ENCODE measurements at regions not wholly inside any gene's neighbourhood (a gene's known extent, or its start where the extent isn't known, plus 50 kb on each side); places are given as distances from the start of the nearest gene placed in this dataset.

DNA sequence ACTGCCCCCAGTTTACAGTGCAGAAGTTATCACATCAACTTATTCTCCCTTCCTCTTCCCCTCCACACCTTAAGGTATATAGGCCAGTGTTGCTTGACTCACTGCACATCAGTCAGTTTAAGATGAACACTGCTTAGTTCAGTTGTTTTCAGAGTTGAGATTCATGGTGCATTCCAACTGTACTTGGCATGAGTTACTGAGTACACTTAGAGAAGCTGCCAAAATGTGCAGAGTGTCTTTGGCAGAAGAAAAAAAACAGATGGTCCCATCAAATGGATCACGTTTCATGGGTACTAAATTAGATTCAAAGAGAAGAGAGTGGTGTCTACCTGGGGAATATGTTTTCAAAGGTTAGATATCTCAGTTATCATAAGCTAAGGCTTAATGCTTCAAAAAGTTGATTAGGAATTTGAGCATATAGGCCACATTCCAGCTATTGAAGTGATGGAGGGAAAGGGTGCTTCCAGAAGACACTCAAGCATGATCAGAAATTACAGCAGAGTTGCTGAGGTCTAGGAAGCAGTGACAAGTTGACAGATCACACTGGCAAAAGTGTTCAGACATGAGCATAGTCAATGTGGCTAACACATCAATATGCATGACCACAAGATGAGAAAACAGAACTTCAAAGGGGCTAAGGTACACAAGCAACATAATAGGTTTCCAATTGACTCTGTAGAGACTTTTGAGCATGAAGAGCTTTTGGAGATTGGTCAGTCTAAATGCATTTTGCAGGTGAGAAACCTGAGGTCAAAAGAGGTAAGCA, 579.2 kb upstream of the CELF2 start:
- FAIRE-seq (no peak), DNase-seq (no peak)
- 40 to 50% (median 45%) methylated on average over 1 of the region's 1 CpG for WGBS, 3 donors

GRCh38 chr10:10456856-10457255, 560.8 kb upstream of the CELF2 start:
- H3K36me3 ChIP-seq (ENCODE audit: control insufficient read depth in 3 of 3, insufficient read depth in 2 of 3, low read depth in 1 of 3, low read length in 3 of 3) = no peaks in the 10 kb centered on the region
- no peak overlapping the region for H3K4me3 ChIP-seq (ENCODE audit: low read depth in 1 of 3, low read length in 3 of 3)
- 65 to 85% (median 77%) methylated on average over 2 of the region's 2 CpGs for WGBS, 3 donors
- H3K9me3 ChIP-seq (ENCODE audit: control insufficient read depth in 2 of 2, insufficient read depth in 1 of 2, low read depth in 1 of 2, low read length in 1 of 2) = peaks cover 0 to 4% of the 10 kb centered on the region in 2 donors
- no peak overlapping the region for H3K27ac ChIP-seq (ENCODE audit: low read depth in 1 of 3, low read length in 2 of 3)
- no peaks in the 10 kb centered on the region for H3K27me3 ChIP-seq (ENCODE audit: control insufficient read depth in 3 of 3, insufficient read depth in 3 of 3, low read length in 3 of 3)
- DNase-seq (no peak), FAIRE-seq (no peak)
- no peaks in the 10 kb centered on the region for H3K4me1 ChIP-seq (ENCODE audit: control insufficient read depth in 3 of 3, insufficient read depth in 2 of 3, low read depth in 1 of 3, low read length in 2 of 3)

More for the DNA sequence above, 579.2 kb upstream of the CELF2 start:
- no peaks in the 10 kb centered on the region for H3K9me3 ChIP-seq (ENCODE audit: control insufficient read depth in 2 of 2, insufficient read depth in 1 of 2, low read depth in 1 of 2, low read length in 1 of 2)
- H3K27me3 ChIP-seq (ENCODE audit: control insufficient read depth in 3 of 3, insufficient read depth in 3 of 3, low read length in 3 of 3) = no peaks in the 10 kb centered on the region
- no peaks in the 10 kb centered on the region for H3K36me3 ChIP-seq (ENCODE audit: control insufficient read depth in 3 of 3, insufficient read depth in 2 of 3, low read depth in 1 of 3, low read length in 3 of 3)
- H3K27ac ChIP-seq (ENCODE audit: low read depth in 1 of 3, low read length in 2 of 3) = no peak overlapping the region
- no peaks in the 10 kb centered on the region for H3K4me1 ChIP-seq (ENCODE audit: control insufficient read depth in 3 of 3, insufficient read depth in 2 of 3, low read depth in 1 of 3, low read length in 2 of 3)
- no peak overlapping the region for H3K4me3 ChIP-seq (ENCODE audit: low read depth in 1 of 3, low read length in 3 of 3)

- Histone ChIP-seq H3K27me3 (ENCODE audit: control insufficient read depth in 3 of 3, insufficient read depth in 3 of 3, low read length in 3 of 3) (no peaks in the 10 kb centered on the region), H3K36me3 (ENCODE audit: control insufficient read depth in 3 of 3, insufficient read depth in 2 of 3, low read depth in 1 of 3, low read length in 3 of 3) (no peaks in the 10 kb centered on the region), H3K4me1 (ENCODE audit: control insufficient read depth in 3 of 3, insufficient read depth in 2 of 3, low read depth in 1 of 3, low read length in 2 of 3) (no peaks in the 10 kb centered on the region), H3K4me3 (ENCODE audit: low read depth in 1 of 3, low read length in 3 of 3) (no peak overlapping the region), H3K27ac (ENCODE audit: low read depth in 1 of 3, low read length in 2 of 3) (no peak overlapping the region), H3K9me3 (ENCODE audit: control insufficient read depth in 2 of 2, insufficient read depth in 1 of 2, low read depth in 1 of 2, low read length in 1 of 2) (no peaks in the 10 kb centered on the region)
- FAIRE-seq (no peak), DNase-seq (no peak)
- WGBS, 3 donors = 13 to 44% (median 18%) methylated on average over 1 of the region's 1 CpG
These were observed 557.2 kb upstream of the CELF2 start for GRCh38 chr10:10460451-10460850.

GRCh38 chr10:10462151-10462941, 555.3 kb upstream of the CELF2 start:
- FAIRE-seq (no peak), DNase-seq (no peak)
- Histone ChIP-seq H3K27me3 (ENCODE audit: control insufficient read depth in 3 of 3, insufficient read depth in 3 of 3, low read length in 3 of 3) (no peaks in the 10 kb centered on the region), H3K4me3 (ENCODE audit: low read depth in 1 of 3, low read length in 3 of 3) (no peak overlapping the region), H3K4me1 (ENCODE audit: control insufficient read depth in 3 of 3, insufficient read depth in 2 of 3, low read depth in 1 of 3, low read length in 2 of 3) (no peaks in the 10 kb centered on the region), H3K36me3 (ENCODE audit: control insufficient read depth in 3 of 3, insufficient read depth in 2 of 3, low read depth in 1 of 3, low read length in 3 of 3) (no peaks in the 10 kb centered on the region), H3K27ac (ENCODE audit: low read depth in 1 of 3, low read length in 2 of 3) (no peak overlapping the region), H3K9me3 (ENCODE audit: control insufficient read depth in 2 of 2, insufficient read depth in 1 of 2, low read depth in 1 of 2, low read length in 1 of 2) (no peaks in the 10 kb centered on the region)
- WGBS, 3 donors = 71 to 80% (median 71%) methylated on average over 16 of the region's 16 CpGs

- Histone ChIP-seq H3K9me3 (ENCODE audit: control insufficient read depth in 2 of 2, insufficient read depth in 1 of 2, low read depth in 1 of 2, low read length in 1 of 2) (peaks cover 0 to 6% of the 10 kb centered on the region in 2 donors), H3K36me3 (ENCODE audit: control insufficient read depth in 3 of 3, insufficient read depth in 2 of 3, low read depth in 1 of 3, low read length in 3 of 3) (no peaks in the 10 kb centered on the region), H3K27me3 (ENCODE audit: control insufficient read depth in 3 of 3, insufficient read depth in 3 of 3, low read length in 3 of 3) (no peaks in the 10 kb centered on the region), H3K27ac (ENCODE audit: low read depth in 1 of 3, low read length in 2 of 3) (no peak overlapping the region), H3K4me1 (ENCODE audit: control insufficient read depth in 3 of 3, insufficient read depth in 2 of 3, low read depth in 1 of 3, low read length in 2 of 3) (no peaks in the 10 kb centered on the region), H3K4me3 (ENCODE audit: low read depth in 1 of 3, low read length in 3 of 3) (no peak overlapping the region)
- no peak for DNase-seq
- WGBS, 3 donors = 81 to 89% (median 88%) methylated on average over 1 of the region's 1 CpG
- FAIRE-seq = no peak
These were observed 545.9 kb upstream of the CELF2 start for GRCh38 chr10:10471758-10472157.

DNA sequence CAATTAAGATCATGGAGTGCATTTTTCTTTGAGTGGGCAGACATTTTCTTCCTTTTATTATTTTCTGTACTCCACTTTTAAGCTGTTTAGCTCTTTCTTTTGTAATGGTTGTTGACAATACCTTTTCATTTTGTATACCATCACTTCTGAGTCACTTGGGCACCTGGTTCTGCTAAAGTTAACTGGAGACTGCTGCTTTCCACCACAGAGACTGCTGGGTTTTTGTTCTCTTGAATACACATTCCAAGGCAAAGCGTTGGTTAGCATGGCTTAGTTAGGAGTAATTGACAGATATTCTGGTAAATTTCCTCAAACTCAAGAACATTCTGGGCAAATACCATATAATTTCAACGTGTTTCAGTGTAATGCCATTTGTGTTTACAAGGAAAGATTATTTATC, 541.9 kb upstream of the CELF2 start:
- no peaks in the 10 kb centered on the region for H3K4me1 ChIP-seq (ENCODE audit: control insufficient read depth in 3 of 3, insufficient read depth in 2 of 3, low read depth in 1 of 3, low read length in 2 of 3)
- peaks cover 0 to 6% of the 10 kb centered on the region in 2 donors for H3K9me3 ChIP-seq (ENCODE audit: control insufficient read depth in 2 of 2, insufficient read depth in 1 of 2, low read depth in 1 of 2, low read length in 1 of 2)
- FAIRE-seq = no peak
- no peak overlapping the region for H3K4me3 ChIP-seq (ENCODE audit: low read depth in 1 of 3, low read length in 3 of 3)
- H3K27me3 ChIP-seq (ENCODE audit: control insufficient read depth in 3 of 3, insufficient read depth in 3 of 3, low read length in 3 of 3) = no peaks in the 10 kb centered on the region
- DNase-seq = no peak
- H3K36me3 ChIP-seq (ENCODE audit: control insufficient read depth in 3 of 3, insufficient read depth in 2 of 3, low read depth in 1 of 3, low read length in 3 of 3) = no peaks in the 10 kb centered on the region
- WGBS, 3 donors = 12 to 40% (median 14%) methylated on average over 2 of the region's 2 CpGs
- no peak overlapping the region for H3K27ac ChIP-seq (ENCODE audit: low read depth in 1 of 3, low read length in 2 of 3)

DNA sequence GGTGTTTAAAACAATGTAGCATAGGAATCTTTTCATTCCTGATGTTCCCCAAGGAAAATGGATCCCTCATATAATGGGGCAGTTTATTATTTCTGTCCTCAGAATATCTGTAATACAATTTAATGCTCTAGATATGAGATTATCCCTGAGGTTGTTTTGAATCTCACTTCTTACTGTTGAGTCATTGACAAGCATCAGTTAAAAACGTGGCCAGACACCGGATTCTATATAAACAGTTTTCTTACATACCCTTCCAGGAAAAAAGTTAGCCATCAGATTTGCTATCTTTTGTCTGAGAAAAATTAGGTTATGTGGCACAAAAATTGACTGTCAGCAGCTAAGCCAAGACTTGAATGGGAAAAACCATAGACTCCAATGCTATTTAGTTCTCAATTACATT, 539.8 kb upstream of the CELF2 start:
- Histone ChIP-seq H3K9me3 (ENCODE audit: control insufficient read depth in 2 of 2, insufficient read depth in 1 of 2, low read depth in 1 of 2, low read length in 1 of 2) (peaks cover 0 to 3% of the 10 kb centered on the region in 2 donors), H3K36me3 (ENCODE audit: control insufficient read depth in 3 of 3, insufficient read depth in 2 of 3, low read depth in 1 of 3, low read length in 3 of 3) (no peaks in the 10 kb centered on the region), H3K27me3 (ENCODE audit: control insufficient read depth in 3 of 3, insufficient read depth in 3 of 3, low read length in 3 of 3) (no peaks in the 10 kb centered on the region), H3K27ac (ENCODE audit: low read depth in 1 of 3, low read length in 2 of 3) (no peak overlapping the region), H3K4me1 (ENCODE audit: control insufficient read depth in 3 of 3, insufficient read depth in 2 of 3, low read depth in 1 of 3, low read length in 2 of 3) (no peaks in the 10 kb centered on the region), H3K4me3 (ENCODE audit: low read depth in 1 of 3, low read length in 3 of 3) (no peak overlapping the region)
- DNase-seq = no peak
- no peak for FAIRE-seq
- WGBS, 3 donors = 63 to 67% (median 66%) methylated on average over 2 of the region's 2 CpGs

- no peak overlapping the region for H3K4me3 ChIP-seq (ENCODE audit: low read depth in 1 of 3, low read length in 3 of 3)
- WGBS, 3 donors = 58 to 68% (median 62%) methylated on average over 9 of the region's 9 CpGs
- H3K4me1 ChIP-seq (ENCODE audit: control insufficient read depth in 3 of 3, insufficient read depth in 2 of 3, low read depth in 1 of 3, low read length in 2 of 3) = no peaks in the 10 kb centered on the region
- no peaks in the 10 kb centered on the region for H3K9me3 ChIP-seq (ENCODE audit: control insufficient read depth in 2 of 2, insufficient read depth in 1 of 2, low read depth in 1 of 2, low read length in 1 of 2)
- DNase-seq (no peak), FAIRE-seq (no peak)
- no peaks in the 10 kb centered on the region for H3K36me3 ChIP-seq (ENCODE audit: control insufficient read depth in 3 of 3, insufficient read depth in 2 of 3, low read depth in 1 of 3, low read length in 3 of 3)
- H3K27me3 ChIP-seq (ENCODE audit: control insufficient read depth in 3 of 3, insufficient read depth in 3 of 3, low read length in 3 of 3) = no peaks in the 10 kb centered on the region
- H3K27ac ChIP-seq (ENCODE audit: low read depth in 1 of 3, low read length in 2 of 3) = no peak overlapping the region
These were observed 538.2 kb upstream of the CELF2 start for GRCh38 chr10:10479465-10479864.

Data from small intestine (tissue), 7 donors.